ENCODE measurements at regions not wholly inside any gene's neighbourhood (a gene's known extent, or its start where the extent isn't known, plus 50 kb on each side); places are given as distances from the start of the nearest gene placed in this dataset.

- peaks cover 7% of the 10 kb centered on the region; the same call in 1 of the 2 replicates for H3K9me3 ChIP-seq (ENCODE audit: insufficient read depth, low read depth, low read length)
- no peak overlapping the region for H3K4me3 ChIP-seq (ENCODE audit: low read length)
- H3K4me1 ChIP-seq (ENCODE audit: insufficient read depth, low read length) = no peaks in the 10 kb centered on the region
- H3K36me3 ChIP-seq (ENCODE audit: insufficient read depth, low read length) = no peaks in the 10 kb centered on the region
- no peak overlapping the region for H3K27ac ChIP-seq (ENCODE audit: low read depth, low read length)
- no peak overlapping the region for H3K9ac ChIP-seq (ENCODE audit: low read depth, low read length)
- WGBS = 89% methylated on average over 3 of the region's 4 CpGs
- no peaks in the 10 kb centered on the region for H3K27me3 ChIP-seq (ENCODE audit: insufficient read depth, low read length)
These were observed 585.2 kb downstream of the CPS1 start for GRCh38 chr2:211141646-211142045.

- Histone ChIP-seq H3K27ac (ENCODE audit: low read depth, low read length) (no peak overlapping the region), H3K9me3 (ENCODE audit: insufficient read depth, low read depth, low read length) (peaks cover 7% of the 10 kb centered on the region; the same call in 1 of the 2 replicates), H3K4me1 (ENCODE audit: insufficient read depth, low read length) (no peaks in the 10 kb centered on the region), H3K27me3 (ENCODE audit: insufficient read depth, low read length) (no peaks in the 10 kb centered on the region), H3K36me3 (ENCODE audit: insufficient read depth, low read length) (no peaks in the 10 kb centered on the region), H3K9ac (ENCODE audit: low read depth, low read length) (no peak overlapping the region), H3K4me3 (ENCODE audit: low read length) (no peak overlapping the region)
These were observed 587.7 kb downstream of the CPS1 start for GRCh38 chr2:211144078-211144477.

GRCh38 chr2:211144974-211145665 is 588.7 kb downstream of the CPS1 start:
- Histone ChIP-seq H3K4me1 (ENCODE audit: insufficient read depth, low read length) (no peaks in the 10 kb centered on the region), H3K9me3 (ENCODE audit: insufficient read depth, low read depth, low read length) (peaks cover 7% of the 10 kb centered on the region; the same call in 1 of the 2 replicates), H3K27ac (ENCODE audit: low read depth, low read length) (no peak overlapping the region), H3K27me3 (ENCODE audit: insufficient read depth, low read length) (no peaks in the 10 kb centered on the region), H3K9ac (ENCODE audit: low read depth, low read length) (no peak overlapping the region), H3K36me3 (ENCODE audit: insufficient read depth, low read length) (no peaks in the 10 kb centered on the region), H3K4me3 (ENCODE audit: low read length) (no peak overlapping the region)
- 97% methylated on average over 4 of the region's 4 CpGs for WGBS

- Histone ChIP-seq H3K27ac (ENCODE audit: low read depth, low read length) (no peak overlapping the region), H3K4me3 (ENCODE audit: low read length) (no peak overlapping the region), H3K27me3 (ENCODE audit: insufficient read depth, low read length) (no peaks in the 10 kb centered on the region), H3K4me1 (ENCODE audit: insufficient read depth, low read length) (no peaks in the 10 kb centered on the region), H3K9ac (ENCODE audit: low read depth, low read length) (no peak overlapping the region), H3K36me3 (ENCODE audit: insufficient read depth, low read length) (no peaks in the 10 kb centered on the region), H3K9me3 (ENCODE audit: insufficient read depth, low read depth, low read length) (peaks cover 5% of the 10 kb centered on the region; the same call in 1 of the 2 replicates)
- 100% methylated on average over 2 of the region's 3 CpGs for WGBS
These were observed 593.3 kb downstream of the CPS1 start for GRCh38 chr2:211149731-211150130.

- Histone ChIP-seq H3K4me3 (ENCODE audit: low read length) (no peak overlapping the region), H3K9me3 (ENCODE audit: insufficient read depth, low read depth, low read length) (no peaks in the 10 kb centered on the region), H3K4me1 (ENCODE audit: insufficient read depth, low read length) (no peaks in the 10 kb centered on the region), H3K9ac (ENCODE audit: low read depth, low read length) (no peak overlapping the region), H3K27ac (ENCODE audit: low read depth, low read length) (no peak overlapping the region), H3K27me3 (ENCODE audit: insufficient read depth, low read length) (no peaks in the 10 kb centered on the region), H3K36me3 (ENCODE audit: insufficient read depth, low read length) (no peaks in the 10 kb centered on the region)
These were observed 600.8 kb downstream of the CPS1 start for GRCh38 chr2:211157211-211157610.

GRCh38 chr2:211157856-211158463 is 601.6 kb downstream of the CPS1 start:
- H3K4me1 ChIP-seq (ENCODE audit: insufficient read depth, low read length) = no peaks in the 10 kb centered on the region
- no peak overlapping the region for H3K4me3 ChIP-seq (ENCODE audit: low read length)
- H3K27ac ChIP-seq (ENCODE audit: low read depth, low read length) = no peak overlapping the region
- WGBS = 25% methylated on average over 4 of the region's 5 CpGs
- no peaks in the 10 kb centered on the region for H3K9me3 ChIP-seq (ENCODE audit: insufficient read depth, low read depth, low read length)
- H3K27me3 ChIP-seq (ENCODE audit: insufficient read depth, low read length) = no peaks in the 10 kb centered on the region
- no peaks in the 10 kb centered on the region for H3K36me3 ChIP-seq (ENCODE audit: insufficient read depth, low read length)
- no peak overlapping the region for H3K9ac ChIP-seq (ENCODE audit: low read depth, low read length)

- Histone ChIP-seq H3K36me3 (ENCODE audit: insufficient read depth, low read length) (no peaks in the 10 kb centered on the region), H3K27ac (ENCODE audit: low read depth, low read length) (no peak overlapping the region), H3K9ac (ENCODE audit: low read depth, low read length) (no peak overlapping the region), H3K4me3 (ENCODE audit: low read length) (no peak overlapping the region), H3K9me3 (ENCODE audit: insufficient read depth, low read depth, low read length) (no peaks in the 10 kb centered on the region), H3K4me1 (ENCODE audit: insufficient read depth, low read length) (no peaks in the 10 kb centered on the region), H3K27me3 (ENCODE audit: insufficient read depth, low read length) (no peaks in the 10 kb centered on the region)
- 92% methylated on average over 5 of the region's 7 CpGs for WGBS
These were observed 603.6 kb downstream of the CPS1 start for GRCh38 chr2:211159972-211160371.

GRCh38 chr2:211161236-211161635 is 604.8 kb downstream of the CPS1 start:
- WGBS = 94% methylated on average over 5 of the region's 5 CpGs
- no peak overlapping the region for H3K9ac ChIP-seq (ENCODE audit: low read depth, low read length)
- H3K4me1 ChIP-seq (ENCODE audit: insufficient read depth, low read length) = no peaks in the 10 kb centered on the region
- no peaks in the 10 kb centered on the region for H3K9me3 ChIP-seq (ENCODE audit: insufficient read depth, low read depth, low read length)
- H3K36me3 ChIP-seq (ENCODE audit: insufficient read depth, low read length) = no peaks in the 10 kb centered on the region
- H3K27ac ChIP-seq (ENCODE audit: low read depth, low read length) = no peak overlapping the region
- no peak overlapping the region for H3K4me3 ChIP-seq (ENCODE audit: low read length)
- no peaks in the 10 kb centered on the region for H3K27me3 ChIP-seq (ENCODE audit: insufficient read depth, low read length)

GRCh38 chr2:211162911-211163310 is 606.5 kb downstream of the CPS1 start:
- Histone ChIP-seq H3K27ac (ENCODE audit: low read depth, low read length) (no peak overlapping the region), H3K36me3 (ENCODE audit: insufficient read depth, low read length) (no peaks in the 10 kb centered on the region), H3K4me1 (ENCODE audit: insufficient read depth, low read length) (no peaks in the 10 kb centered on the region), H3K9ac (ENCODE audit: low read depth, low read length) (no peak overlapping the region), H3K4me3 (ENCODE audit: low read length) (no peak overlapping the region), H3K27me3 (ENCODE audit: insufficient read depth, low read length) (no peaks in the 10 kb centered on the region), H3K9me3 (ENCODE audit: insufficient read depth, low read depth, low read length) (no peaks in the 10 kb centered on the region)
- WGBS = 100% methylated on average over 2 of the region's 3 CpGs

GRCh38 chr2:211170843-211171242 is 614.4 kb downstream of the CPS1 start:
- H3K9ac ChIP-seq (ENCODE audit: low read depth, low read length) = no peak overlapping the region
- no peaks in the 10 kb centered on the region for H3K4me1 ChIP-seq (ENCODE audit: insufficient read depth, low read length)
- WGBS = 89% methylated on average over 4 of the region's 4 CpGs
- no peak overlapping the region for H3K4me3 ChIP-seq (ENCODE audit: low read length)
- H3K36me3 ChIP-seq (ENCODE audit: insufficient read depth, low read length) = no peaks in the 10 kb centered on the region
- no peak overlapping the region for H3K27ac ChIP-seq (ENCODE audit: low read depth, low read length)
- no peaks in the 10 kb centered on the region for H3K27me3 ChIP-seq (ENCODE audit: insufficient read depth, low read length)
- H3K9me3 ChIP-seq (ENCODE audit: insufficient read depth, low read depth, low read length) = no peaks in the 10 kb centered on the region

GRCh38 chr2:211174021-211174420 is 617.6 kb downstream of the CPS1 start:
- Histone ChIP-seq H3K4me1 (ENCODE audit: insufficient read depth, low read length) (no peaks in the 10 kb centered on the region), H3K36me3 (ENCODE audit: insufficient read depth, low read length) (no peaks in the 10 kb centered on the region), H3K4me3 (ENCODE audit: low read length) (no peak overlapping the region), H3K9ac (ENCODE audit: low read depth, low read length) (no peak overlapping the region), H3K27ac (ENCODE audit: low read depth, low read length) (no peak overlapping the region), H3K27me3 (ENCODE audit: insufficient read depth, low read length) (no peaks in the 10 kb centered on the region), H3K9me3 (ENCODE audit: insufficient read depth, low read depth, low read length) (no peaks in the 10 kb centered on the region)
- WGBS = 87% methylated on average over 2 of the region's 2 CpGs
